ENCODE measurements at regions not wholly inside any gene's neighbourhood (a gene's known extent, or its start where the extent isn't known, plus 50 kb on each side); places are given as distances from the start of the nearest gene placed in this dataset.

- TF ChIP-seq CTCF (conservative IDR thresholded peaks at IDR 0.05; ENCODE audit: low read depth, low read length): no peak
- no peak overlapping the region for H3K4me3 ChIP-seq (ENCODE audit: low read depth, low read length)
- no peak for DNase-seq (ENCODE audit: low read depth)
Observed at GRCh38 chr6:170208182-170208601, 82.7 kb downstream of the DLL1 start.

- no peak for DNase-seq (ENCODE audit: low read depth)
- H3K4me3 ChIP-seq (ENCODE audit: low read depth, low read length): no peak overlapping the region
- TF ChIP-seq CTCF (conservative IDR thresholded peaks at IDR 0.05; ENCODE audit: low read depth, low read length): no peak
Observed at GRCh38 chr6:170207586-170208181, 83.2 kb downstream of the DLL1 start.

- TF ChIP-seq CTCF (conservative IDR thresholded peaks at IDR 0.05; ENCODE audit: low read depth, low read length): no peak
- H3K4me3 ChIP-seq (ENCODE audit: low read depth, low read length): no peak overlapping the region
- DNase-seq (ENCODE audit: low read depth): no peak
Observed at GRCh38 chr6:170206851-170207431, 83.9 kb downstream of the DLL1 start.

GRCh38 chr6:170206317-170206621 is 84.6 kb downstream of the DLL1 start:
- no peak for DNase-seq (ENCODE audit: low read depth)
- no peak overlapping the region for H3K4me3 ChIP-seq (ENCODE audit: low read depth, low read length)

GRCh38 chr6:170205534-170206316 is 85.2 kb downstream of the DLL1 start:
- H3K4me3 ChIP-seq (ENCODE audit: low read depth, low read length): no peak overlapping the region
- no peak for DNase-seq (ENCODE audit: low read depth)
- no peak for TF ChIP-seq CTCF (conservative IDR thresholded peaks at IDR 0.05; ENCODE audit: low read depth, low read length)

More at GRCh38 chr6:170206317-170206621, 84.6 kb downstream of the DLL1 start:
- TF ChIP-seq CTCF (conservative IDR thresholded peaks at IDR 0.05; ENCODE audit: low read depth, low read length): no peak

- no peak overlapping the region for H3K4me3 ChIP-seq (ENCODE audit: low read depth, low read length)
- DNase-seq (ENCODE audit: low read depth): no peak
- no peak for TF ChIP-seq CTCF (conservative IDR thresholded peaks at IDR 0.05; ENCODE audit: low read depth, low read length)
Observed at GRCh38 chr6:170205126-170205525, 85.8 kb downstream of the DLL1 start.

All from epithelial cell of proximal tubule (primary cell).